Fibroblast of mammary gland (primary cell): ENCODE measurements at regions not wholly inside any gene's neighbourhood (a gene's known extent, or its start where the extent isn't known, plus 50 kb on each side); places are given as distances from the start of the nearest gene placed in this dataset.

ENCODE experiments used
- DNase-seq: peaks from one replicate; pipeline ENCODE4 v3.0.0-alpha.2; 2010; ENCODE audit warnings: low read depth
- H3K4me3 ChIP-seq: 2 replicates; pipeline ENCODE4 v1.5.1; 2011; ENCODE audit warnings: low read depth, mild to moderate bottlenecking, low read length, moderate library complexity; ENCODE audit not compliant: control insufficient read depth
- TF ChIP-seq, protein P1 (sequence below): conservative IDR thresholded peaks from 2 replicates; pipeline ENCODE4 v1.5.1; 2011; ENCODE audit warnings: low read depth, low read length, inconsistent platforms; ENCODE audit not compliant: control insufficient read depth, insufficient read depth

DNA sequence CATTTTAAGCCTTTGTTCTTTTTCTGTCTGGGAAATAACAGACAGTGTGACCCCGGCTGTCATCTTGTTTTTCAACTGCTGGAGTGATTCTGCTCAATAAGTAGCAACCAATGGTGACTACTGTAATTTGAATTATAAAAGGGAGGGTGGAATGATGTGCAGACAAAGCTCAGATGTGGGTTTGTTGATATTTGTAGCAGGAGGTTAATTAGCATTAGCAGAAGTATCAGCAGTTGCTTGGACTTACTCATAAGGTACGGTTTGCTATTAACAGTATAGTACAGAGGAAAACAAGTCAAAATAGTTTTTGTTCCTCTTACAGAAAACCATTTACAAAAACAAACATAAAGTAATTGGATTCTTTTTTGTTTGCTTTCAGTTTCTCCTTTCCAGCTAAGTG is 140.4 kb downstream of the TUSC1 start:
- H3K4me3 ChIP-seq = no peak overlapping the region
- TF ChIP-seq, protein P1, sequence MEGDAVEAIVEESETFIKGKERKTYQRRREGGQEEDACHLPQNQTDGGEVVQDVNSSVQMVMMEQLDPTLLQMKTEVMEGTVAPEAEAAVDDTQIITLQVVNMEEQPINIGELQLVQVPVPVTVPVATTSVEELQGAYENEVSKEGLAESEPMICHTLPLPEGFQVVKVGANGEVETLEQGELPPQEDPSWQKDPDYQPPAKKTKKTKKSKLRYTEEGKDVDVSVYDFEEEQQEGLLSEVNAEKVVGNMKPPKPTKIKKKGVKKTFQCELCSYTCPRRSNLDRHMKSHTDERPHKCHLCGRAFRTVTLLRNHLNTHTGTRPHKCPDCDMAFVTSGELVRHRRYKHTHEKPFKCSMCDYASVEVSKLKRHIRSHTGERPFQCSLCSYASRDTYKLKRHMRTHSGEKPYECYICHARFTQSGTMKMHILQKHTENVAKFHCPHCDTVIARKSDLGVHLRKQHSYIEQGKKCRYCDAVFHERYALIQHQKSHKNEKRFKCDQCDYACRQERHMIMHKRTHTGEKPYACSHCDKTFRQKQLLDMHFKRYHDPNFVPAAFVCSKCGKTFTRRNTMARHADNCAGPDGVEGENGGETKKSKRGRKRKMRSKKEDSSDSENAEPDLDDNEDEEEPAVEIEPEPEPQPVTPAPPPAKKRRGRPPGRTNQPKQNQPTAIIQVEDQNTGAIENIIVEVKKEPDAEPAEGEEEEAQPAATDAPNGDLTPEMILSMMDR = no peak
- DNase-seq = no peak

- DNase-seq = no peak
- no peak overlapping the region for H3K4me3 ChIP-seq
- TF ChIP-seq, protein P1 = no peak
These were observed 159.0 kb downstream of the TUSC1 start for GRCh38 chr9:25519286-25519685.

GRCh38 chr9:25517701-25518100 is 160.5 kb downstream of the TUSC1 start:
- DNase-seq = no peak
- TF ChIP-seq, protein P1 = no peak
- H3K4me3 ChIP-seq = no peak overlapping the region

DNA sequence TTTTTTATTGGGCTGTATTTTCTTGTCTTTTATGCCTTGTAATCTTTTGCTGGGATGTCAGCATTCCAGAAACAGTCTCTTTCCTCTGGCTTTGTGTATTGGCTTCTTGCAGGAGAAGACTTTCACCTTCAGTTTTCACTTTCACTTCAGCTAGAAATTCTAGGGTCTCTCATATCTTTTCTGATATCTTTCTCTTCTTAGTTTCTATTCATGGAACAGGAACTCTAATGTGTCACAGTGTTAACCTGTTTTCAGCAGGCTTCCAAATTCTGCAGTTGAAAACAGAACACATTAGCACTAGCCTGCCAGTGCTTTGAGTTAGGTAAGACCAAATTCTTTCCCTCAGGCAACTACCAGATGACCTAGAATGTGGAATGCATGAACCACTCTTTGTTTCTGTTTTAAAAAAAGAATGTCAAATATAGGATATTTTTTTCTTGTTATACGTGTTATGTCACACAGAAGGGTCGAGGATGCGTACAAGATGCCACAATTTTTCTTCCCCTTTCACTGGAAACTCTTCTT is 164.7 kb downstream of the TUSC1 start:
- DNase-seq = no peak
- no peak overlapping the region for H3K4me3 ChIP-seq
- TF ChIP-seq, protein P1 = no peak

DNA sequence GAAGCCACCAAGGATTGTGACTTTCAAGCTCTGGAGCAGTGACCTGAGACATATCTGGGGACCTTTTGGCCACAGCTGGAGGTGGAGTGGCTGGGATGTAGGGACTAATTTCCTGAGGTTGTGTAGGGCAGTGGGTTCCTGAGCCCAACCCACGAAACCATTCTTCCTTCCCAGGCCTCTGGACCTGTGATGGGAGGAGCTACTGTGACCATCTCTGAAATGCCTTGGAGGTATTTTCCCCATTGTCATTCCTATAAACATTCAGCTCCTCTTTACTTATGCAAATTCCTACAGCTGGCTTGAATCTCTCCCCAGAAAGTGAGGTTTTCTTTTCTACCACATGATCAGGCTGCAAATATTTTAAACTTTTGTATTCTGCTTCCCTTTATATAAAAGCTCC is 172.6 kb downstream of the TUSC1 start:
- TF ChIP-seq, protein P1 = no peak

DNA sequence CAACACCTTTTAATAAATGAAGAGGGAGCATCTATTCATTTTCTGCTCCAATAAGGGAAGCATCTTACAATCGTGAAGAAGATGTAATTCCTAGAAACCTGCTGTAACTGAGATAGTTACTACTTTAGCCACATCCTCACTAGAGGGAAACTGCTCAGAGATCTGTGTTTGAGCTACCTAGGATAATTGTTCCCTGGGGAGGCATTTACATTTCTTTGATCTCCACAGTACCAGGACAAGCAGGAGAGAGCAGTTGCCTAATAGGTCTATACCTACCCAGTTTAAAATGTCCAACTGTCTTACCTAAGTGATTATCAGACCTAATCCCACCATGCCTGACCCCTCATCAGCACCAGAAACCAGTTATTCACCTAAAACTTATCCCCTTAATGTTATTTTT is 196.9 kb downstream of the TUSC1 start:
- TF ChIP-seq, protein P1 = no peak
- no peak for DNase-seq
- H3K4me3 ChIP-seq = no peak overlapping the region

More for the DNA sequence above, 172.6 kb downstream of the TUSC1 start:
- DNase-seq = no peak
- H3K4me3 ChIP-seq = no peak overlapping the region

GRCh38 chr9:25480696-25481095 is 197.5 kb downstream of the TUSC1 start:
- TF ChIP-seq, protein P1 = no peak
- no peak for DNase-seq
- H3K4me3 ChIP-seq = no peak overlapping the region
